ENCODE measurements at regions not wholly inside any gene's neighbourhood (a gene's known extent, or its start where the extent isn't known, plus 50 kb on each side); places are given as distances from the start of the nearest gene placed in this dataset.

DNA sequence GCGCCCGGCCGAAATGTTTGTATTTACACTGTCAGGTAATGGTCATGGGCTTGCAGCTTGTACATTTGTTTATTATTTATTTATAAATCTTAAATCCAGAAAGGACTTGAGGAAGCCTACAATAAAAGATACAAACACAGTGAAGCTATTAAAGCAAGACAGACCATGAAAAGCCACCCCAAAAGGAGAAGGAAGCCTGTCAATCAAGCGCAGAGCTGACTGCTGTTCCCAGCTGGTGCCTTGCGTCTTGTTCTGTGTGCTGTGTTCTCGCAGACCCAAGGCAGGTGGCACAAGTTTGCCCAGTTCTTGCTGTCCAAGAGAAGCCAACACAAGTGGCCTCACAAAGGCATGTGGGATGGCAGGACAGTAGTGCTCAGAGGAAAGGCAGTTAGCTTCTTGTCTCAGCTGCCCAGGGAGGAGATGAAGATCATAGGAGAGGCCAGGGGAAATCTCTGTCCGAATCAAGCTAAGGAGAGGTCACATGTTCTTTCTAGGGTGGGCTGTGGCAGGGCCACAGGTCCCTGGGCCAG, 73.2 kb downstream of the SLC25A47 start:
- TF ChIP-seq, protein P1, sequence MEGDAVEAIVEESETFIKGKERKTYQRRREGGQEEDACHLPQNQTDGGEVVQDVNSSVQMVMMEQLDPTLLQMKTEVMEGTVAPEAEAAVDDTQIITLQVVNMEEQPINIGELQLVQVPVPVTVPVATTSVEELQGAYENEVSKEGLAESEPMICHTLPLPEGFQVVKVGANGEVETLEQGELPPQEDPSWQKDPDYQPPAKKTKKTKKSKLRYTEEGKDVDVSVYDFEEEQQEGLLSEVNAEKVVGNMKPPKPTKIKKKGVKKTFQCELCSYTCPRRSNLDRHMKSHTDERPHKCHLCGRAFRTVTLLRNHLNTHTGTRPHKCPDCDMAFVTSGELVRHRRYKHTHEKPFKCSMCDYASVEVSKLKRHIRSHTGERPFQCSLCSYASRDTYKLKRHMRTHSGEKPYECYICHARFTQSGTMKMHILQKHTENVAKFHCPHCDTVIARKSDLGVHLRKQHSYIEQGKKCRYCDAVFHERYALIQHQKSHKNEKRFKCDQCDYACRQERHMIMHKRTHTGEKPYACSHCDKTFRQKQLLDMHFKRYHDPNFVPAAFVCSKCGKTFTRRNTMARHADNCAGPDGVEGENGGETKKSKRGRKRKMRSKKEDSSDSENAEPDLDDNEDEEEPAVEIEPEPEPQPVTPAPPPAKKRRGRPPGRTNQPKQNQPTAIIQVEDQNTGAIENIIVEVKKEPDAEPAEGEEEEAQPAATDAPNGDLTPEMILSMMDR (IDR thresholded peaks at IDR 0.05) = no peak
- no peak for TF ChIP-seq POLR2A (IDR thresholded peaks at IDR 0.05)
